ENCODE measurements at regions not wholly inside any gene's neighbourhood (a gene's known extent, or its start where the extent isn't known, plus 50 kb on each side); places are given as distances from the start of the nearest gene placed in this dataset.
A peak's percentile ranks its signal among the peaks of the same experiment; 100 is the strongest.

GRCh38 chr15:31217566-31218270 is 108.9 kb upstream of the KLF13 start:
- peaks cover 0 to 19% of the 10 kb centered on the region in 2 experiments for H3K27me3 ChIP-seq (ENCODE audit: control insufficient read depth in 1 of 2, insufficient read depth in 1 of 2, low read length in 2 of 2)
- DNase-seq: no peak
- no peak overlapping the region for H3K27ac ChIP-seq (ENCODE audit: low read length, poor library complexity, severe bottlenecking)
- no peak overlapping the region for H2AFZ ChIP-seq (ENCODE audit: low read depth, low read length)
- no peak overlapping the region for H2AK5ac ChIP-seq (ENCODE audit: low read length, severe bottlenecking)
- H3K4me1 ChIP-seq (ENCODE audit: control insufficient read depth, insufficient read depth, low read depth, low read length): peaks cover 16% of the 10 kb centered on the region
- H3K14ac ChIP-seq (ENCODE audit: low read length in 2 of 2): no peak overlapping the region
- H3K23ac ChIP-seq (ENCODE audit: low read length in 2 of 2): no peak overlapping the region
- H2BK120ac ChIP-seq (ENCODE audit: low read depth, low read length): no peak overlapping the region
- H3K4me2 ChIP-seq (ENCODE audit: low read length, poor library complexity, severe bottlenecking): no peak overlapping the region
- H3K4me3 ChIP-seq (ENCODE audit: insufficient read depth in 1 of 2, low read depth in 1 of 2, low read length in 2 of 2): no peak overlapping the region
- no peaks in the 10 kb centered on the region for H3K36me3 ChIP-seq (ENCODE audit: control insufficient read depth in 1 of 2, insufficient read depth in 2 of 2, low read depth in 1 of 2, low read length in 2 of 2)
- H3K9ac ChIP-seq (ENCODE audit: low read length): no peak overlapping the region
- H2BK15ac ChIP-seq (ENCODE audit: low read depth, poor library complexity, severe bottlenecking): no peak overlapping the region
- no peak overlapping the region for H4K91ac ChIP-seq (ENCODE audit: low read length)
- H2BK5ac ChIP-seq (ENCODE audit: low read depth, low read length, poor library complexity, severe bottlenecking): no peak overlapping the region
- WGBS: 99% methylated on average over 8 of the region's 10 CpGs
- H3K18ac ChIP-seq (ENCODE audit: low read depth in 1 of 2, low read length in 2 of 2): no peak overlapping the region
- no peak overlapping the region for H3K4ac ChIP-seq (ENCODE audit: low read depth in 1 of 2, low read length in 2 of 2)
- no peaks in the 10 kb centered on the region for H3K9me3 ChIP-seq (ENCODE audit: control insufficient read depth, low read length)
- H3K79me1 ChIP-seq (replicated peaks; ENCODE audit: low read length, poor library complexity, severe bottlenecking): no peaks in the 10 kb centered on the region
- no peak overlapping the region for H2BK12ac ChIP-seq (ENCODE audit: low read length in 2 of 2)
- no peak overlapping the region for H4K8ac ChIP-seq (ENCODE audit: low read length)

- no peak overlapping the region for H2BK12ac ChIP-seq (ENCODE audit: low read length in 2 of 2)
- H3K18ac ChIP-seq (ENCODE audit: low read depth in 1 of 2, low read length in 2 of 2): no peak overlapping the region
- H3K9ac ChIP-seq (ENCODE audit: low read length): no peak overlapping the region
- no peak overlapping the region for H3K4ac ChIP-seq (ENCODE audit: low read depth in 1 of 2, low read length in 2 of 2)
- H2BK120ac ChIP-seq (ENCODE audit: low read depth, low read length): no peak overlapping the region
- H3K36me3 ChIP-seq (ENCODE audit: control insufficient read depth in 1 of 2, insufficient read depth in 2 of 2, low read depth in 1 of 2, low read length in 2 of 2): no peaks in the 10 kb centered on the region
- DNase-seq: no peak
- H3K27me3 ChIP-seq (ENCODE audit: control insufficient read depth in 1 of 2, insufficient read depth in 1 of 2, low read length in 2 of 2): peaks cover 14 to 26% of the 10 kb centered on the region in 2 experiments
- H3K14ac ChIP-seq (ENCODE audit: low read length in 2 of 2): no peak overlapping the region
- H3K23ac ChIP-seq (ENCODE audit: low read length in 2 of 2): no peak overlapping the region
- no peak overlapping the region for H2BK15ac ChIP-seq (ENCODE audit: low read depth, poor library complexity, severe bottlenecking)
- no peak overlapping the region for H2AK5ac ChIP-seq (ENCODE audit: low read length, severe bottlenecking)
- no peak overlapping the region for H2BK5ac ChIP-seq (ENCODE audit: low read depth, low read length, poor library complexity, severe bottlenecking)
- no peak overlapping the region for H4K91ac ChIP-seq (ENCODE audit: low read length)
- no peak overlapping the region for H3K4me3 ChIP-seq (ENCODE audit: insufficient read depth in 1 of 2, low read depth in 1 of 2, low read length in 2 of 2)
- H3K27ac ChIP-seq (ENCODE audit: low read length, poor library complexity, severe bottlenecking): no peak overlapping the region
- no peaks in the 10 kb centered on the region for H3K79me1 ChIP-seq (replicated peaks; ENCODE audit: low read length, poor library complexity, severe bottlenecking)
- H4K8ac ChIP-seq (ENCODE audit: low read length): no peak overlapping the region
- H3K4me1 ChIP-seq (ENCODE audit: control insufficient read depth, insufficient read depth, low read depth, low read length): peaks cover 16% of the 10 kb centered on the region
- H3K4me2 ChIP-seq (ENCODE audit: low read length, poor library complexity, severe bottlenecking): no peak overlapping the region
- H3K9me3 ChIP-seq (ENCODE audit: control insufficient read depth, low read length): no peaks in the 10 kb centered on the region
- no peak overlapping the region for H2AFZ ChIP-seq (ENCODE audit: low read depth, low read length)
- WGBS: 45% methylated on average over 2 of the region's 3 CpGs
These were observed 107.4 kb upstream of the KLF13 start for GRCh38 chr15:31219221-31219620.

GRCh38 chr15:31221936-31222515 is 104.6 kb upstream of the KLF13 start:
- no peak overlapping the region for H2BK120ac ChIP-seq (ENCODE audit: low read depth, low read length)
- no peak overlapping the region for H3K14ac ChIP-seq (ENCODE audit: low read length in 2 of 2)

GRCh38 chr15:31222773-31223341 is 103.8 kb upstream of the KLF13 start:
- peak overlapping the region; percentile 21 for H4K91ac ChIP-seq (ENCODE audit: low read length)
- no peak overlapping the region for H3K4me2 ChIP-seq (ENCODE audit: low read length, poor library complexity, severe bottlenecking)
- H3K9me3 ChIP-seq (ENCODE audit: control insufficient read depth, low read length): peaks cover 5% of the 10 kb centered on the region
- no peak overlapping the region for H2AFZ ChIP-seq (ENCODE audit: low read depth, low read length)
- H3K4me3 ChIP-seq (ENCODE audit: insufficient read depth in 1 of 2, low read depth in 1 of 2, low read length in 2 of 2): no peak overlapping the region
- H3K18ac ChIP-seq (ENCODE audit: low read depth in 1 of 2, low read length in 2 of 2): peak overlapping the region in 1 of 2 experiments; percentile 38
- no peak overlapping the region for H3K14ac ChIP-seq (ENCODE audit: low read length in 2 of 2)
- no peak overlapping the region for H2AK5ac ChIP-seq (ENCODE audit: low read length, severe bottlenecking)
- H2BK12ac ChIP-seq (ENCODE audit: low read length in 2 of 2): no peak overlapping the region
- no peaks in the 10 kb centered on the region for H3K79me1 ChIP-seq (replicated peaks; ENCODE audit: low read length, poor library complexity, severe bottlenecking)
- H2BK120ac ChIP-seq (ENCODE audit: low read depth, low read length): no peak overlapping the region
- peaks cover 22% of the 10 kb centered on the region in 2 experiments for H3K27me3 ChIP-seq (ENCODE audit: control insufficient read depth in 1 of 2, insufficient read depth in 1 of 2, low read length in 2 of 2)
- no peak overlapping the region for H3K9ac ChIP-seq (ENCODE audit: low read length)
- H2BK15ac ChIP-seq (ENCODE audit: low read depth, poor library complexity, severe bottlenecking): no peak overlapping the region
- no peak overlapping the region for H2BK5ac ChIP-seq (ENCODE audit: low read depth, low read length, poor library complexity, severe bottlenecking)
- no peak overlapping the region for H4K8ac ChIP-seq (ENCODE audit: low read length)
- no peak overlapping the region for H3K4ac ChIP-seq (ENCODE audit: low read depth in 1 of 2, low read length in 2 of 2)
- WGBS: 82% methylated on average over 10 of the region's 10 CpGs
- DNase-seq: no peak
- H3K36me3 ChIP-seq (ENCODE audit: control insufficient read depth in 1 of 2, insufficient read depth in 2 of 2, low read depth in 1 of 2, low read length in 2 of 2): no peaks in the 10 kb centered on the region
- no peak overlapping the region for H3K27ac ChIP-seq (ENCODE audit: low read length, poor library complexity, severe bottlenecking)
- peaks cover 3% of the 10 kb centered on the region for H3K4me1 ChIP-seq (ENCODE audit: control insufficient read depth, insufficient read depth, low read depth, low read length)
- no peak overlapping the region for H3K23ac ChIP-seq (ENCODE audit: low read length in 2 of 2)

More at GRCh38 chr15:31221936-31222515, 104.6 kb upstream of the KLF13 start:
- H3K9me3 ChIP-seq (ENCODE audit: control insufficient read depth, low read length): peaks cover 5% of the 10 kb centered on the region
- no peak overlapping the region for H2BK15ac ChIP-seq (ENCODE audit: low read depth, poor library complexity, severe bottlenecking)
- WGBS: 62% methylated on average over 10 of the region's 11 CpGs
- H2BK12ac ChIP-seq (ENCODE audit: low read length in 2 of 2): no peak overlapping the region
- no peak overlapping the region for H3K23ac ChIP-seq (ENCODE audit: low read length in 2 of 2)
- no peak for DNase-seq
- H2AFZ ChIP-seq (ENCODE audit: low read depth, low read length): no peak overlapping the region
- no peaks in the 10 kb centered on the region for H3K36me3 ChIP-seq (ENCODE audit: control insufficient read depth in 1 of 2, insufficient read depth in 2 of 2, low read depth in 1 of 2, low read length in 2 of 2)
- H3K4me2 ChIP-seq (ENCODE audit: low read length, poor library complexity, severe bottlenecking): no peak overlapping the region
- peaks cover 22% of the 10 kb centered on the region in 2 experiments for H3K27me3 ChIP-seq (ENCODE audit: control insufficient read depth in 1 of 2, insufficient read depth in 1 of 2, low read length in 2 of 2)
- no peak overlapping the region for H4K8ac ChIP-seq (ENCODE audit: low read length)
- H2AK5ac ChIP-seq (ENCODE audit: low read length, severe bottlenecking): no peak overlapping the region
- no peak overlapping the region for H4K91ac ChIP-seq (ENCODE audit: low read length)
- no peaks in the 10 kb centered on the region for H3K79me1 ChIP-seq (replicated peaks; ENCODE audit: low read length, poor library complexity, severe bottlenecking)
- H3K9ac ChIP-seq (ENCODE audit: low read length): no peak overlapping the region
- H2BK5ac ChIP-seq (ENCODE audit: low read depth, low read length, poor library complexity, severe bottlenecking): no peak overlapping the region
- H3K4ac ChIP-seq (ENCODE audit: low read depth in 1 of 2, low read length in 2 of 2): no peak overlapping the region
- no peak overlapping the region for H3K18ac ChIP-seq (ENCODE audit: low read depth in 1 of 2, low read length in 2 of 2)
- no peak overlapping the region for H3K27ac ChIP-seq (ENCODE audit: low read length, poor library complexity, severe bottlenecking)
- peaks cover 3% of the 10 kb centered on the region for H3K4me1 ChIP-seq (ENCODE audit: control insufficient read depth, insufficient read depth, low read depth, low read length)
- no peak overlapping the region for H3K4me3 ChIP-seq (ENCODE audit: insufficient read depth in 1 of 2, low read depth in 1 of 2, low read length in 2 of 2)

All from mesenchymal stem cell (in vitro differentiated cells and primary cell).